Smooth muscle cell (in vitro differentiated cells): ENCODE measurements at regions not wholly inside any gene's neighbourhood (a gene's known extent, or its start where the extent isn't known, plus 50 kb on each side); places are given as distances from the start of the nearest gene placed in this dataset.

Source experiments
- DNase-seq: peaks from one replicate; lab custom pipeline; 2025; ENCODE audit not compliant: unreplicated experiment; lab: John Stamatoyannopoulos, UW
- H2AFZ ChIP-seq: fragments of 200-600 bp; sonication (generic); 2 replicates; pipeline ENCODE4 v1.6.0; 2016; ENCODE audit warnings: antibody characterized with exemption, low read depth, mild to moderate bottlenecking
- H3F3A ChIP-seq: fragments of 200-600 bp; sonication (generic); 2 replicates; pipeline ENCODE4 v1.6.0; 2017; ENCODE audit warnings: antibody characterized with exemption, low read depth
- H3K27ac ChIP-seq: fragments of 200-600 bp; sonication (generic); 2 replicates; pipeline ENCODE4 v1.5.1; 2016; ENCODE audit warnings: low read depth, mild to moderate bottlenecking
- H3K27me3 ChIP-seq: fragments of 200-600 bp; sonication (generic); 2 replicates; pipeline ENCODE4 v1.6.1; 2016; ENCODE audit warnings: low read depth, mild to moderate bottlenecking
- H3K36me3 ChIP-seq: fragments of 200-600 bp; sonication (generic); 2 replicates; pipeline ENCODE4 v1.5.1; 2016; ENCODE audit warnings: low read depth
- H3K4me1 ChIP-seq: fragments of 200-600 bp; sonication (generic); 2 replicates; pipeline ENCODE4 v1.5.1; 2016; ENCODE audit warnings: low read depth
- H3K4me2 ChIP-seq: fragments of 200-600 bp; sonication (generic); 2 replicates; pipeline ENCODE4 v1.6.0; 2016; ENCODE audit warnings: mild to moderate bottlenecking
- H3K4me3 ChIP-seq: fragments of 200-600 bp; sonication (generic); 2 replicates; pipeline ENCODE4 v1.5.1; 2016; ENCODE audit warnings: mild to moderate bottlenecking
- H3K79me2 ChIP-seq: fragments of 200-600 bp; sonication (generic); 2 replicates; pipeline ENCODE4 v1.6.0; 2016; ENCODE audit warnings: low read depth, mild to moderate bottlenecking
- H3K9ac ChIP-seq: fragments of 200-600 bp; sonication (generic); 2 replicates; pipeline ENCODE4 v1.6.0; 2016; ENCODE audit warnings: low read depth
- H3K9me3 ChIP-seq: fragments of 200-600 bp; sonication (generic); replicated peaks from 2 replicates; pipeline ENCODE4 v1.5.1; 2016; ENCODE audit warnings: low read depth
- H4K20me1 ChIP-seq: fragments of 200-600 bp; sonication (generic); 2 replicates; pipeline ENCODE4 v1.6.0; 2016; ENCODE audit warnings: low read depth
- WGBS: methylation state at CpG from one replicate; pipeline ENCODE4 v1.1.7; 2016; ENCODE audit warnings: low lambda C conversion rate; 5-methylcytosine and 5-hydroxymethylcytosine counted together
- TF ChIP-seq, protein P1 (sequence below): fragments of 200-600 bp; sonication (generic); IDR thresholded peaks from 2 replicates; pipeline ENCODE4 v1.5.1; 2017; ENCODE audit warnings: borderline replicate concordance, mild to moderate bottlenecking, antibody characterized with exemption; ENCODE audit not compliant: insufficient read depth, poor library complexity, severe bottlenecking

- no peak overlapping the region for H3K27ac ChIP-seq
- H3K79me2 ChIP-seq = no peaks in the 10 kb centered on the region
- no peak overlapping the region for H3K4me2 ChIP-seq
- DNase-seq = no peak
- no peak overlapping the region for H3K9ac ChIP-seq
- no peak overlapping the region for H3K4me3 ChIP-seq
- no peaks in the 10 kb centered on the region for H3K9me3 ChIP-seq
- TF ChIP-seq, protein P1, sequence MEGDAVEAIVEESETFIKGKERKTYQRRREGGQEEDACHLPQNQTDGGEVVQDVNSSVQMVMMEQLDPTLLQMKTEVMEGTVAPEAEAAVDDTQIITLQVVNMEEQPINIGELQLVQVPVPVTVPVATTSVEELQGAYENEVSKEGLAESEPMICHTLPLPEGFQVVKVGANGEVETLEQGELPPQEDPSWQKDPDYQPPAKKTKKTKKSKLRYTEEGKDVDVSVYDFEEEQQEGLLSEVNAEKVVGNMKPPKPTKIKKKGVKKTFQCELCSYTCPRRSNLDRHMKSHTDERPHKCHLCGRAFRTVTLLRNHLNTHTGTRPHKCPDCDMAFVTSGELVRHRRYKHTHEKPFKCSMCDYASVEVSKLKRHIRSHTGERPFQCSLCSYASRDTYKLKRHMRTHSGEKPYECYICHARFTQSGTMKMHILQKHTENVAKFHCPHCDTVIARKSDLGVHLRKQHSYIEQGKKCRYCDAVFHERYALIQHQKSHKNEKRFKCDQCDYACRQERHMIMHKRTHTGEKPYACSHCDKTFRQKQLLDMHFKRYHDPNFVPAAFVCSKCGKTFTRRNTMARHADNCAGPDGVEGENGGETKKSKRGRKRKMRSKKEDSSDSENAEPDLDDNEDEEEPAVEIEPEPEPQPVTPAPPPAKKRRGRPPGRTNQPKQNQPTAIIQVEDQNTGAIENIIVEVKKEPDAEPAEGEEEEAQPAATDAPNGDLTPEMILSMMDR = no peak
- H3K4me1 ChIP-seq = no peaks in the 10 kb centered on the region
- 49% methylated on average over 2 of the region's 2 CpGs for WGBS
- no peaks in the 10 kb centered on the region for H3K36me3 ChIP-seq
- no peaks in the 10 kb centered on the region for H3F3A ChIP-seq
- H2AFZ ChIP-seq = no peak overlapping the region
- H3K27me3 ChIP-seq = no peaks in the 10 kb centered on the region
- H4K20me1 ChIP-seq = no peaks in the 10 kb centered on the region
Measured at GRCh38 chr2:183214680-183215079, 90.4 kb downstream of the NUP35 start.

- no peaks in the 10 kb centered on the region for H3F3A ChIP-seq
- WGBS = 93% methylated on average over 1 of the region's 1 CpG
- H2AFZ ChIP-seq = no peak overlapping the region
- H3K4me2 ChIP-seq = no peak overlapping the region
- no peaks in the 10 kb centered on the region for H3K27me3 ChIP-seq
- no peak overlapping the region for H3K4me3 ChIP-seq
- TF ChIP-seq, protein P1 = no peak
- H3K9me3 ChIP-seq = no peaks in the 10 kb centered on the region
- H3K79me2 ChIP-seq = no peaks in the 10 kb centered on the region
- no peaks in the 10 kb centered on the region for H3K36me3 ChIP-seq
- H3K4me1 ChIP-seq = no peaks in the 10 kb centered on the region
- H3K9ac ChIP-seq = no peak overlapping the region
- H3K27ac ChIP-seq = no peak overlapping the region
- no peaks in the 10 kb centered on the region for H4K20me1 ChIP-seq
- DNase-seq = no peak
Measured at GRCh38 chr2:183215917-183216316, 91.7 kb downstream of the NUP35 start.

GRCh38 chr2:183219888-183220287 lies 95.6 kb downstream of the NUP35 start:
- Histone ChIP-seq H3K9me3 (no peaks in the 10 kb centered on the region), H3K4me2 (no peak overlapping the region), H3K27me3 (no peaks in the 10 kb centered on the region), H3K79me2 (no peaks in the 10 kb centered on the region), H3K4me3 (no peak overlapping the region), H4K20me1 (no peaks in the 10 kb centered on the region), H3K36me3 (no peaks in the 10 kb centered on the region), H2AFZ (no peak overlapping the region), H3F3A (no peaks in the 10 kb centered on the region), H3K27ac (no peak overlapping the region), H3K4me1 (no peaks in the 10 kb centered on the region), H3K9ac (no peak overlapping the region)
- WGBS = 92% methylated on average over 3 of the region's 3 CpGs
- no peak for DNase-seq
- TF ChIP-seq, protein P1 = no peak

- WGBS = 78% methylated on average over 5 of the region's 5 CpGs
- Histone ChIP-seq H3K9me3 (no peaks in the 10 kb centered on the region), H2AFZ (no peak overlapping the region)
Measured at GRCh38 chr2:183222751-183223150, 98.5 kb downstream of the NUP35 start.

More at GRCh38 chr2:183222751-183223150, 98.5 kb downstream of the NUP35 start:
- H3K9ac ChIP-seq = no peak overlapping the region
- H3K4me3 ChIP-seq = no peak overlapping the region
- H3K4me2 ChIP-seq = no peak overlapping the region
- no peak for DNase-seq
- no peaks in the 10 kb centered on the region for H3K4me1 ChIP-seq
- TF ChIP-seq, protein P1 = no peak
- no peaks in the 10 kb centered on the region for H3K36me3 ChIP-seq
- no peaks in the 10 kb centered on the region for H3K79me2 ChIP-seq
- H3K27me3 ChIP-seq = no peaks in the 10 kb centered on the region
- no peaks in the 10 kb centered on the region for H4K20me1 ChIP-seq
- H3K27ac ChIP-seq = no peak overlapping the region
- H3F3A ChIP-seq = no peaks in the 10 kb centered on the region
